ENCODE measurements at regions not wholly inside any gene's neighbourhood (a gene's known extent, or its start where the extent isn't known, plus 50 kb on each side); places are given as distances from the start of the nearest gene placed in this dataset.
"Not testable (repeated sequence)": the region's sequence is repeated elsewhere in the genome, so short reads cannot be mapped to it uniquely, and the experiment has no call there.

GRCh38 chr2:192484903-192485302 lies 290.2 kb upstream of the TMEFF2 start:
- DNase-seq (ENCODE audit: low read depth in 2 of 2): no peak

GRCh38 chr2:192480984-192481383 lies 286.3 kb upstream of the TMEFF2 start:
- no peak for DNase-seq (ENCODE audit: low read depth in 2 of 2)

- no peak for DNase-seq (ENCODE audit: low read depth in 2 of 2)
Measured at GRCh38 chr2:192473331-192473730, 278.6 kb upstream of the TMEFF2 start.

DNA sequence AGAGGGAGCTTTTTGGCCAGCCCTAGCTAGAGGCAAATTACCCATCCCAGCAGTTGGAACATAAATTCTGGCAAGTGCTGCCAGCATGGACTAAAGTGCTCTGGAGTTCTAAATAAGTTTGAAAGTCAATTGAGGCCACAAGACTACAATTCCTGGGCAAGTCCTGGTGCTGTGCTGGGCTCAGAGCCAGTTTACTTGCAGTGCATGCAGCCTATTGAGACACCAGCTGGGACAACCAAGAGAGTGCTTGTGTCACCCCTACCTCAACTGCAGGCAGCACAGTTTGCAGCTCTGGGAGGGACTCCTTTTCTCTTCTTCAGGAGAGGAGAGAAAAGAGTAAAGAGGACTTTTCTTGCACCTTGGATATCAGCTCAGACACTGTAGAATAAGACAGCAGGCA lies 277.2 kb upstream of the TMEFF2 start:
- DNase-seq (ENCODE audit: low read depth in 2 of 2): no peak

- no peak for DNase-seq (ENCODE audit: low read depth in 2 of 2)
Measured at GRCh38 chr2:192469612-192470011, 274.9 kb upstream of the TMEFF2 start.

DNA sequence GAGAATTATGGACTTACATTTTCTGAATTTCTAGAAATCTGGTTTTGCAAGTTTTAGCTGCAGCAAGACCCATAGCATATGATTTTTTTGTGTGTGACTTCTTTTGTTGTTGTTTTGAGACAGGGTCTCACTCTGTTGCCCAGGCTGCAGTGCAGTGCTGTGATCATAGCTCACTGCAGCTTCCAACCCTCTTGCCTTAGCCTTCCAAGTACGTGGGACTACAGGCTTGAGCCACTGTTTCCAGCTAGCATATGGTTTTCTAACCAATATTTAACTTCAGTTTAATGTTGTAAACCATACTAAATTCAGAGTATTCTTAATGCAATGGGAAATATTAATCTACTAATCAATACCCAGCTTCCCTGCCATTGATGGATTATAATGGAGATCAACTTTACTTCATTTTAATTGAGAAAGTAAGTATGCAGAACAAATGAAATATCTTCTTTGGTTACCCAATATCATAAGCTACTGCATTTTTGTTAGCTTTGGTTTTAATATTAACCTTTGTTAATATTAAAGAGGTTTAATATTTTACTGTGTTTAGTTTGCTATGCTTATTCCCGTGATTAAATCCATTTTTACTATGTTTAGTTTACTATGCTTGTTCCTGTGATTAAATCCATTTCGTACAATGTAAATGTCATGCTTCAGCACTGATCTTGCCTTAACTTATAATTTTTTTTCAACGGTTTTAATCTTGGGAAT lies 273.4 kb upstream of the TMEFF2 start:
- no peak for DNase-seq (ENCODE audit: low read depth in 2 of 2)

DNA sequence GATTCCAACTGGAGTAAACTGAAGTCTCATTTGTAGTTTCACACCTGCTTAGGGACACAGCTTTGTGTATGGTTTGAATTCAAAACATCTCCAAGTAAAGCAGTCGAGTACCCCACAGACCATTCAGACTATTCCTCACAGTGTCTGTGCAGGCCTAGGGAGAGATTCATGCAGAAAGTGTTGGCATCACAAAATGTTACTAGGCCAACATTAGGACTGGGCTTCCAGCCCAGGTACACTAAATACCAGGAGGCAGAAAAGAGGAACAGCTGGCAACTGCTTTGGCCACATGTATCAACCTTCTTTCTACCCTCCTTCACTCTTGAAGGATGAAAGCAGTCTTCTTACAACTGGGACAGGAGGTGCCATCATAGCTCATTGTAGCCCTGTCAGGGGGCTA lies 270.4 kb upstream of the TMEFF2 start:
- no peak for DNase-seq (ENCODE audit: low read depth in 2 of 2)

- no peak for DNase-seq (ENCODE audit: low read depth in 2 of 2)
Measured at GRCh38 chr2:192459422-192459821, 264.7 kb upstream of the TMEFF2 start.

GRCh38 chr2:192448881-192449280 lies 254.1 kb upstream of the TMEFF2 start:
- DNase-seq (ENCODE audit: low read depth in 2 of 2): no peak

- DNase-seq (ENCODE audit: low read depth in 2 of 2): no peak
Measured at GRCh38 chr2:192444286-192444838, 249.6 kb upstream of the TMEFF2 start.

- DNase-seq (ENCODE audit: low read depth in 2 of 2): no peak
Measured at GRCh38 chr2:192443831-192444230, 249.1 kb upstream of the TMEFF2 start.

- DNase-seq (ENCODE audit: low read depth in 2 of 2): no peak
Measured at GRCh38 chr2:192438239-192438638, 243.5 kb upstream of the TMEFF2 start.

GRCh38 chr2:192437653-192438052 lies 242.9 kb upstream of the TMEFF2 start:
- DNase-seq (ENCODE audit: low read depth in 2 of 2): no peak

- no peak for DNase-seq (ENCODE audit: low read depth in 2 of 2)
Measured at GRCh38 chr2:192424243-192424642, 229.5 kb upstream of the TMEFF2 start.

DNA sequence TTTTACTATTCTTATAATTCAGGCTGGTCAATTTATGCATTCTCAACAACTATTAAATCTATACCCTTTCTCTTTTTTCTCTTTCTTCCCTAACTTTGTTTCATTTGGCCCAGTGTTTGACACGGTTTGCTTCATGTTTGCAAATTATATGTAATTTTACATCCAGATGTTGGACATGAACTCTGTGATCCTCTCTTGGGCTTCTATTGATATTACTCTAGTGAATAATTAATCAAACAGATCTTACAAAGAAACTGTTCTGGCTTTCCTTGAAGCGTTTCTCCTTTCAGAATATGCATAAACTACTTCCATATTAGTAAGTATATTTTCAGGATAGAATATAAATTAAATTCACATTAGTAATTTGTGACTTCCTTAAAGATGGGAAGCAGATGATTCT lies 225.1 kb upstream of the TMEFF2 start:
- DNase-seq (ENCODE audit: low read depth in 2 of 2): no peak

DNA sequence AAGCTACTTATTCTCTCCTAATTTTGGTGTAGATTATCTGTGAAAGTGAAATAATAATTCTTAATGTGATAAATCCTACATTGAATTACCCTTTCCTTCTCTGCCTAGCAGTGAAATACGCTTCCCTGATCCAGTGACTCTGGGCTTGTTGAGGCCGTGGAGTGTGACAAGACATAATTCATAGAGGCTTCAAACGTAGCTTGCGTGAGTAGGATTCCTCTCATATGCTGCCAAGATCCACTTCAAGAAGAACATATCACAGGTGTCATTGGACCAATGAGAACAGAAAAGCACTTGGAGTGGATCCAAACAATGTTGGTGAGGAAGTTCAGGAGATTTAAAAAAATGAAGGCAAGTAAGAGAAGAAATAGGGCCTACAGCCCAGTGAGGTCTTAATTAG lies 221.3 kb upstream of the TMEFF2 start:
- no peak for DNase-seq (ENCODE audit: low read depth in 2 of 2)

DNA sequence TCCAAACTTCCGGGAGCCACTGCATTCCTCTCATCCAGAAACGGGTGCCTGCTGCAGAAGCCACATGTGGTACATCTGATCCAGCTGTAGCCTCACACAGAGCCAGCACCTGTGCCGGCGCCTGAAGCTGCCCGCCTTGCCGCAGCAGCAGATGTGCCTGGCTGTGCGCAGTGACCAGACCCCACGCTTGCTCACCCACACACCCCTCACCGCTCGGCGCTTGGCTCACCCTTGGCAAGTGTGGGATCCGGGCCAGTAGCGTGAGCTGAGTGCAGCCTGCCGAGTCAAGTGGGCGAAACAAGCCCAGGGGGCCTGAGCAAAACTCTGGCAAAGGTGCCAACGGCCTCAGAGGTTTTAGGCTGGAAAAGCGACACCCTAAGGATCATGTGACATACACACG lies 220.1 kb upstream of the TMEFF2 start:
- DNase-seq (ENCODE audit: low read depth in 2 of 2): no peak

DNA sequence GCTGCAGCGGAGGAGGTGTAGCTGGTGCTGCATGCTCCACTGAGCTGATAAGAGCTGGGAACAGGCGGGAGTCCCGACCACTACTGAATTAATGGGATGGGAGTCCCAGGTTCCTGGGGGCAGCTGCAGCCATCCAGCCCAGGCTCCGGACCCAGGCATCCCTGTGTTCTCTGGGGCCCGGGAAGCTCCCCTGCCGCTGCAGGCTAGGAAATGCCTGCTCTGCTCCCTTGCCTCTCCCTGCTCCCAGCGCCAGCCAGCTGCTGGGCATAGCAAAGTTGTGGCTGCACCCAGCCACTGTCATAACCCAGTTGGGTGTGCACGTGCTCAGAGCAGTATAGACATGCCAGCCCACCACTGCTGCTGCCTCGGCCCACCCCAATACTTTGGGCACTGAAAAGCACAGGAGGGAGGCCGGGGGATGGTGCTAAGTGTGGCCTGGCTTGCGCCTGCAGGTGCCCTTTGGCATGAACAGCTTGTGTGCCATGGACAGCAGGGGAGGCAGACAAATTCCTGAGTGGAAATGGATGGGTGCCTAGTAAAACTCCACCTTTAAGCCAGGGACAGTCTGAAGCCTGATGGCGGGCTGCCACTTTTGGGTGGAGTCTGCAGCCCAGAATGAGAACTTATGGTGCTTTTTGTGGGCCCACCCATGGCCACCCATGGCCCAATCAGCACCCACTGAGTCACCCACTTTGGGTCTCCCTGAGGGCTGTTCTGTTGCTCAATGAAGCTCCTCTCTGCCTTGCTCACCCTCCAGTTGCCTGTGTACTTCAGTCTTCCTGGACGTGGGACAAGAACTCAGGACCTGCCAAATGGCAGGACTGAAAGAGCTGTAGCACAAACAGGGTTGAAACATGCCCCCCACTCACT lies 219.3 kb upstream of the TMEFF2 start:
- DNase-seq (ENCODE audit: low read depth in 2 of 2): no peak

- DNase-seq (ENCODE audit: low read depth in 2 of 2): not testable (repeated sequence)
Measured at GRCh38 chr2:192412866-192413265, 218.1 kb upstream of the TMEFF2 start.

GRCh38 chr2:192412394-192412793 lies 217.7 kb upstream of the TMEFF2 start:
- DNase-seq (ENCODE audit: low read depth in 2 of 2): no peak

- no peak for DNase-seq (ENCODE audit: low read depth in 2 of 2)
Measured at GRCh38 chr2:192411755-192412154, 217.0 kb upstream of the TMEFF2 start.

DNA sequence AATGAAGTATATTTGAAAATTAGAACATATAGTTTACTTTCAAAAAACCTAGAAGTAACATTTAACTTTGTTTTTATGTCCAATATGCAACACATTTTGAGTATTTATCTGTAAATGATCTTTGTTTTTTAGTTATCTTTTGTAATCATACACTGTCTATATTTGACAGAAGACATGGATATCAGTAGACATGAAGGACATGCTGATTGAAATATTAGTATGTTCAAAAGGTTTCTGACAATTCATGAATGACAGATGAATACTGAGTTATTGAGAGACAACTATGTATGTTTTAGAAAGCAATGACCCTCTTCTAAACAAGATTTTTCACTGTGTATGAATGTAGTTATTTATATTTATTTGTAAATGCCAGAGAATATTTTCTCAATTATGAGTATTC lies 215.6 kb upstream of the TMEFF2 start:
- no peak for DNase-seq (ENCODE audit: low read depth in 2 of 2)

GRCh38 chr2:192407692-192408091 lies 213.0 kb upstream of the TMEFF2 start:
- no peak for DNase-seq (ENCODE audit: low read depth in 2 of 2)

Data from fibroblast of skin of left biceps (primary cell).